Fibroblast of villous mesenchyme (primary cell): ENCODE measurements at regions not wholly inside any gene's neighbourhood (a gene's known extent, or its start where the extent isn't known, plus 50 kb on each side); places are given as distances from the start of the nearest gene placed in this dataset.

Experiments used
- DNase-seq: peaks from one replicate; pipeline ENCODE4 v3.0.0-alpha.2; 2010; ENCODE audit warnings: low read depth
- H3K4me3 ChIP-seq: 2 replicates; pipeline ENCODE4 v1.5.1; 2011; ENCODE audit warnings: low read depth, mild to moderate bottlenecking, low read length
- TF ChIP-seq, protein P1 (sequence below): IDR thresholded peaks from 2 replicates; pipeline ENCODE4 v1.5.1; 2012; ENCODE audit warnings: low read depth, mild to moderate bottlenecking, low read length; ENCODE audit not compliant: insufficient read depth

GRCh38 chr3:72548461-72548860 is 299.8 kb downstream of the SHQ1 start:
- no peak overlapping the region for H3K4me3 ChIP-seq
- TF ChIP-seq, protein P1, sequence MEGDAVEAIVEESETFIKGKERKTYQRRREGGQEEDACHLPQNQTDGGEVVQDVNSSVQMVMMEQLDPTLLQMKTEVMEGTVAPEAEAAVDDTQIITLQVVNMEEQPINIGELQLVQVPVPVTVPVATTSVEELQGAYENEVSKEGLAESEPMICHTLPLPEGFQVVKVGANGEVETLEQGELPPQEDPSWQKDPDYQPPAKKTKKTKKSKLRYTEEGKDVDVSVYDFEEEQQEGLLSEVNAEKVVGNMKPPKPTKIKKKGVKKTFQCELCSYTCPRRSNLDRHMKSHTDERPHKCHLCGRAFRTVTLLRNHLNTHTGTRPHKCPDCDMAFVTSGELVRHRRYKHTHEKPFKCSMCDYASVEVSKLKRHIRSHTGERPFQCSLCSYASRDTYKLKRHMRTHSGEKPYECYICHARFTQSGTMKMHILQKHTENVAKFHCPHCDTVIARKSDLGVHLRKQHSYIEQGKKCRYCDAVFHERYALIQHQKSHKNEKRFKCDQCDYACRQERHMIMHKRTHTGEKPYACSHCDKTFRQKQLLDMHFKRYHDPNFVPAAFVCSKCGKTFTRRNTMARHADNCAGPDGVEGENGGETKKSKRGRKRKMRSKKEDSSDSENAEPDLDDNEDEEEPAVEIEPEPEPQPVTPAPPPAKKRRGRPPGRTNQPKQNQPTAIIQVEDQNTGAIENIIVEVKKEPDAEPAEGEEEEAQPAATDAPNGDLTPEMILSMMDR = no peak
- DNase-seq = no peak

DNA sequence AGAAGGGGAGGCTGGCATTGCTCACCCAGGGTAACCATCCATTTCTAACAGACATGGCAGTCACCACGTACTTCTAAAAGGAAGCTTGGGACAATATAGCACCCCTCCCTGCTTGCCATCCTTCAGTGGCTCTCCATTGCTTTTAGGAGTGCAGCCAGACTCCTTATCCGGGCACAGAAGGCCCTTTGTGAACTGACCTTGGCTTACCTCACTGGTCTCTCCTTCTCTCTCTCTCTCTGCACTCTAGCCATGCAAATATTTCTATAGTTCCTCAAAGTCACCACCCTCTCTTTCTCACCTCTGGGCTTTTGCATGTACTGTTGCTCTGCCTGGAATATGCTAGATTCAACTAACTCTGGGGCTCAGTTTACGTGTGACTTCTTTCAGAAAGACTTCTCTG is 301.1 kb downstream of the SHQ1 start:
- DNase-seq = no peak
- H3K4me3 ChIP-seq = no peak overlapping the region
- TF ChIP-seq, protein P1 = no peak

DNA sequence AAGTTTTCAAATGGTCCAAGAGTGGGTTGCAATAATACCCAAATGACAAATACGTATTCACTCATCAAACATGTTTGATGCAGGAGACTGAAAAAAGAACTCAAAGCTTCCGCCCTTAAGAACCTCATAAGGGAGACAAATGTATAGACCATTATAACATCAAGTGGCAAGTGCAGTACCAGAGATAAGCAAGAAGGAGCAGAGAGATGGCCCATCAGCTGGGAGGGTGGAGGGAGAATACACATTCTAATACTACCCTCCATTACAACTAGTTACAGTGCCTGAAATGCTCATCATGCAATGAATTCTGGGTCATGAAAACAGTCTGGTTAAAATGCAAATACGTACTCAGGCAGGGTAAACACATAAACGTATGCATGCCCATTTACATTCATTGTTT is 304.0 kb downstream of the SHQ1 start:
- TF ChIP-seq, protein P1 = no peak
- DNase-seq = no peak
- H3K4me3 ChIP-seq = no peak overlapping the region

DNA sequence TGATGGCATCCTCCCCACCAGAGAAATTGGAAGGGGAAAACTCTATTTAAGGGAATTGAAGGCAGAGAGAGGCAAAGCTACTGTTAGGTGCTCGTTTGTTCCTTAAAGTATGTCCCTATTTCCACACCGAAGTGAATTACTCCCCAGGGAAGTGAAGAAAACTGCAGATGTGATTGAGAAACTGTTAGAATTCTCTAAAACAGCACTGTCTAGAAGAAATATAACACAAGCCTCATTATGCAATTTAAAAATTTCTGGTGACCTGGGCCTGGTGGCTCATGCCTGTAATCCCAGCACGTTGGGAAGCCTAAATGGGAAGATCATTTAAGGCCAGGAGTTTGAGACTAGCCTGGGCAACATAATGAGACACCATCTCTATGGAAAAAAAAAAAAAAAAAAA is 305.0 kb downstream of the SHQ1 start:
- TF ChIP-seq, protein P1 = no peak
- H3K4me3 ChIP-seq = no peak overlapping the region
- peak; percentile 15 for DNase-seq

- DNase-seq = no peak
- H3K4me3 ChIP-seq = no peak overlapping the region
- TF ChIP-seq, protein P1 = no peak
Measured at GRCh38 chr3:72542781-72543180, 305.5 kb downstream of the SHQ1 start.

- TF ChIP-seq, protein P1 = peak; percentile 10
- H3K4me3 ChIP-seq = no peak overlapping the region
- DNase-seq = no peak
Measured at GRCh38 chr3:72539856-72540255, 308.4 kb downstream of the SHQ1 start.

GRCh38 chr3:72538070-72538745 is 310.0 kb downstream of the SHQ1 start:
- DNase-seq = no peak
- no peak overlapping the region for H3K4me3 ChIP-seq
- TF ChIP-seq, protein P1 = no peak
